ENCODE measurements at regions not wholly inside any gene's neighbourhood (a gene's known extent, or its start where the extent isn't known, plus 50 kb on each side); places are given as distances from the start of the nearest gene placed in this dataset.

DNA sequence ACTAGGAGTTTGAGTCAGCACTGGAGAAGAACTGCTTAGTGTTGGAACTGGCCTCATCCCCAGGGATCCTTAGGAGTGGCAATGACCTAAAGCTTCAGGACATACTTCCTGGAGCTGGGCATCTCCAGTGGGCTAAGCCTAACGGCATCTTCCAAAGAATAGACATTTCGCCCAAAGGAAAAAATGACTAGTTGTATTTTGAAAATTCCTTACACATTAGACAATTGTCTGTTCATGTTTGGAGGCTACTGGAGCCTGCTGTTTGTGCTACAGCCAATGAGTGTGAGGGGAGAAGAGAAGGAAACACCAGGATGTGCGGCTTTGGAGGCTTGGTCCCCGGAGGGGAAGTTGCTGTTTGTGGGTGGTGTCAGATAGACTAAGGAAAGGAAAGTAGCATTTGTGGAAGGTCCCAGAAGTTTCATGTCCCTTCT, 77.6 kb downstream of the POLR2M start:
- TF ChIP-seq, protein P1, sequence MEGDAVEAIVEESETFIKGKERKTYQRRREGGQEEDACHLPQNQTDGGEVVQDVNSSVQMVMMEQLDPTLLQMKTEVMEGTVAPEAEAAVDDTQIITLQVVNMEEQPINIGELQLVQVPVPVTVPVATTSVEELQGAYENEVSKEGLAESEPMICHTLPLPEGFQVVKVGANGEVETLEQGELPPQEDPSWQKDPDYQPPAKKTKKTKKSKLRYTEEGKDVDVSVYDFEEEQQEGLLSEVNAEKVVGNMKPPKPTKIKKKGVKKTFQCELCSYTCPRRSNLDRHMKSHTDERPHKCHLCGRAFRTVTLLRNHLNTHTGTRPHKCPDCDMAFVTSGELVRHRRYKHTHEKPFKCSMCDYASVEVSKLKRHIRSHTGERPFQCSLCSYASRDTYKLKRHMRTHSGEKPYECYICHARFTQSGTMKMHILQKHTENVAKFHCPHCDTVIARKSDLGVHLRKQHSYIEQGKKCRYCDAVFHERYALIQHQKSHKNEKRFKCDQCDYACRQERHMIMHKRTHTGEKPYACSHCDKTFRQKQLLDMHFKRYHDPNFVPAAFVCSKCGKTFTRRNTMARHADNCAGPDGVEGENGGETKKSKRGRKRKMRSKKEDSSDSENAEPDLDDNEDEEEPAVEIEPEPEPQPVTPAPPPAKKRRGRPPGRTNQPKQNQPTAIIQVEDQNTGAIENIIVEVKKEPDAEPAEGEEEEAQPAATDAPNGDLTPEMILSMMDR (IDR thresholded peaks at IDR 0.05 in 4 of 5, conservative IDR thresholded peaks at IDR 0.05 in 1 of 5), result no peak
- no peak for TF ChIP-seq POLR2A (IDR thresholded peaks at IDR 0.05)

All from gastrocnemius medialis (tissue), 4 donors.